NCI-H774 (cell line): ENCODE measurements at regions not wholly inside any gene's neighbourhood (a gene's known extent, or its start where the extent isn't known, plus 50 kb on each side); places are given as distances from the start of the nearest gene placed in this dataset.

Source experiments
- DNase-seq: peaks from one replicate; lab custom pipeline; 2025; lab: John Stamatoyannopoulos, UW

- peak; percentile 38 for DNase-seq
These were observed 442.6 kb upstream of the MARCKS start for GRCh38 chr6:113414511-113414910.

GRCh38 chr6:113416170-113416569 is 441.0 kb upstream of the MARCKS start:
- DNase-seq: no peak

GRCh38 chr6:113420290-113420689 is 436.9 kb upstream of the MARCKS start:
- no peak for DNase-seq

GRCh38 chr6:113421997-113422396 is 435.1 kb upstream of the MARCKS start:
- DNase-seq: no peak

- no peak for DNase-seq
These were observed 433.2 kb upstream of the MARCKS start for GRCh38 chr6:113423956-113424355.

- DNase-seq: no peak
These were observed 431.0 kb upstream of the MARCKS start for GRCh38 chr6:113425977-113426660.

- no peak for DNase-seq
These were observed 429.5 kb upstream of the MARCKS start for GRCh38 chr6:113427617-113428016.

- DNase-seq: no peak
These were observed 428.4 kb upstream of the MARCKS start for GRCh38 chr6:113428702-113429101.

GRCh38 chr6:113432521-113433334 is 424.4 kb upstream of the MARCKS start:
- no peak for DNase-seq

- no peak for DNase-seq
These were observed 423.7 kb upstream of the MARCKS start for GRCh38 chr6:113433335-113433991.

GRCh38 chr6:113434641-113435040 is 422.5 kb upstream of the MARCKS start:
- DNase-seq: no peak

GRCh38 chr6:113437566-113437965 is 419.6 kb upstream of the MARCKS start:
- DNase-seq: no peak

- DNase-seq: no peak
These were observed 417.3 kb upstream of the MARCKS start for GRCh38 chr6:113439866-113440265.

GRCh38 chr6:113442040-113442439 is 415.1 kb upstream of the MARCKS start:
- DNase-seq: no peak

GRCh38 chr6:113445201-113445600 is 411.9 kb upstream of the MARCKS start:
- DNase-seq: no peak

GRCh38 chr6:113447088-113447831 is 409.9 kb upstream of the MARCKS start:
- no peak for DNase-seq

- DNase-seq: no peak
These were observed 408.1 kb upstream of the MARCKS start for GRCh38 chr6:113449051-113449450.

GRCh38 chr6:113450061-113450465 is 407.1 kb upstream of the MARCKS start:
- no peak for DNase-seq

GRCh38 chr6:113451049-113451448 is 406.1 kb upstream of the MARCKS start:
- DNase-seq: no peak

- DNase-seq: no peak
These were observed 399.9 kb upstream of the MARCKS start for GRCh38 chr6:113457198-113457597.

GRCh38 chr6:113457751-113458150 is 399.4 kb upstream of the MARCKS start:
- DNase-seq: no peak

- DNase-seq: no peak
These were observed 398.7 kb upstream of the MARCKS start for GRCh38 chr6:113458368-113459010.
